HG03159 (cell line): ENCODE measurements at regions not wholly inside any gene's neighbourhood (a gene's known extent, or its start where the extent isn't known, plus 50 kb on each side); places are given as distances from the start of the nearest gene placed in this dataset.

Experiments
- ATAC-seq: cut with Tn5 transposase; IDR thresholded peaks from one replicate; pipeline ENCODE4 v1.9.1; 2021; ENCODE audit warnings: mild to moderate bottlenecking, moderate library complexity; ENCODE audit not compliant: unreplicated experiment

DNA sequence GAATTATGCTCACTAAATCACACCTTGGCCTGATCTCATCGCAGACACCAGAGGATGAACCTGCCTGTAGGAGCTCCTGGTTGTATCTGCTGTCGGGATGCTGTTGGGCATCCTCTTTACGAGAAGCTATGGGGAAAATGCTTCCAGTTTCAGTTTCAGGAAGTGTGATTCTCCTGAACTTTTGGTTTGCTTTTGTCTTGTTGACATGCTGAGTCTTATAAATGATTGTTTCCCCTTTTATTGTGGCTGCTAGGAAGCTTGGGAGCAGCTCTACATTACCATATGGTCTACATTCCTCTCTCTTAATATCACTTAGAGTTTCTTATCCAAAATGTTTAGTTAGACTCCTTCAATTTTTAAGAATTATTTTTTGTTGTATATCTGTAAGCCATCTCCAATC is 227.5 kb downstream of the MTX2 start:
- no peak for ATAC-seq

DNA sequence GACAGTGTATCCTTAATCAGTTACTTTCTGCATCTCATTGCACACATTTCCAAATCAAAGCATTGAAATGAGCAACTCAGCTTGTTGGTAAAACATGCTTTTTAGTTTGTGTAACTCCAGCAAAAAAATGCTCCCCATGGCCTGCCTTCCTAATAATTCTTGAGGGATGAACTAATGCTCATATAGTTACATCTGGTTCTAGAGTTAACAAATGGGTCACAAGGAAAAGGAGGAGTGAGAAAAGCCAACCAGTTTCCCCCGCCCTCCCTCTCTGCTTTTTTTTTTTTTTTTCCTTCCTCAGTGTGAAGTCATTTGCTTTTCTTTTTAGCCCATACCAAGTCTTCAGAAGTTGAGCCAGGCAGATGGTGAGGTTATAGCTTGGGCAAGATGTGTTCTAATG is 231.7 kb downstream of the MTX2 start:
- ATAC-seq: no peak

DNA sequence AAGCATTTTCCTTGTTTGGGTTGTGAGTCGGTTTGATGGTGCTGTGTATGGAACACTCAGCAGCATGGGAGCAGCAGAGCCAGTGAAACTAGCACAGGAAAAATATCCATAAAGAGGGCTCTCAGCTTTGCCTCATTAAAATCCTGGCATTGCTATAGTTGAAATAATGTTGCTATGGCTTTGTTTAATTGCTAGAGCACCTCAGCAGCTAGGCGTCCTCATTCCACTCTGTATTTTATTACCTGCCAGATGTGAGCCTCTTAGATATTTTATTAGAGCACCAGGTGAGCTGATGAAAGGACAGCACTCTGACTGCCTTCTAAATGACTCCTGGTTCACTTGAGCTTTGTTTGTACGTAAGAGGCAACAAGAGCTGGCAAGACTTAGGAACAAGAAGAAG is 232.4 kb downstream of the MTX2 start:
- no peak for ATAC-seq

DNA sequence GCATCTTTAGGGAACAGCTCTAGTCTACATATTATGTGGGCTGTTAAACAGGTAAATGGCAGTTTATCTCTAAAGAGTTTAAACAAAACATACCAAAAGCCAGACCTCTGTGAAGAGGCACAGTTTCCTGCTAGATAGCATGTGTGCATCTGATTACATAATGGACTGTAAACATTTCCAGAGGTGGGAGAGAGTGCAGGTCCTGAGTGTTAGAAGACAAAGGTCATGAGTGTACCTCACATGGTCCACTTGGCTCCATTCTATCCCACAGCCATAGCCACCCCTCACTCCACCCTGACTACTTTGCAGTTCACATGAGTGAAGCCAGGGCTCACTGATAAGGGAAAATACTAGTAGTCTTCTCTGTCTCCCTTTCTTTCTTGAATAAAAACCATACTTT is 233.4 kb downstream of the MTX2 start:
- ATAC-seq: no peak

DNA sequence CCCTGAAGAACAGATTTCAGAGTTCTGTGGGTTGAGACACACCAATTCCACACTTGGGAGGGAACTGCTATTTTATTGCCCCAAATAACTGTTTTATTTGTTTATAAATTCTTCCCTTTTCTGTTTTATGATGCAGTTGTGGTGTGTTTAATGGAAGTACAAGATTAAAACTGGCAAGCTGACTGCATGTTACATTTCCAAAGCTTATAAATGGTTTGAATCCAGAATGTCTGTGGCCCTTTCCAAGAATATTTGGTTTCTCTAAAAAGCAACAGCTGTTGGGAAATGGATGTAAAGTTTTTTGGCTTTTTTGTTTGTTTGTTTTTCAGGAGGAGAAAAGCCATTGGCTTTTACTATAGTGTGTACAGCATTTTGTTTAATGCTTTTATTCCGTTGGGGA is 234.5 kb downstream of the MTX2 start:
- no peak for ATAC-seq

DNA sequence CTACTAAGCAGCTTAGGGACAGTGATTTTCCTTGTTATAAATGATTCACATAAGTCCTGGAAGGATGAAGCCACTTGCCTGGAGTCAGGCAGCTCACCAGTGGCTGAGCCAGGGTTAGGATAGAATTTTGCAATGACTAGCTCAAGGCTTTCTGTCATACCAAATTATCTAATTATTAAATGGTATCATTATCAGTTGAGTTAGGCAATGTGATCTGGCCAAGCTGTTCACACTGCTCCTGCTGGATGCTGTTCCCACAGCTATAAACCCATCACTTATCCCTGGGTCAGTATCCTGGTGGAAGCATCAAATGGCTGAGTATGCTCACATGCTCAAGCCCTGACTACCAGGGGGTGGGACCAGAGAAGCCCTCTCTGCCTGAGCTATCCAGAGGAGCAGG is 235.2 kb downstream of the MTX2 start:
- ATAC-seq: no peak

DNA sequence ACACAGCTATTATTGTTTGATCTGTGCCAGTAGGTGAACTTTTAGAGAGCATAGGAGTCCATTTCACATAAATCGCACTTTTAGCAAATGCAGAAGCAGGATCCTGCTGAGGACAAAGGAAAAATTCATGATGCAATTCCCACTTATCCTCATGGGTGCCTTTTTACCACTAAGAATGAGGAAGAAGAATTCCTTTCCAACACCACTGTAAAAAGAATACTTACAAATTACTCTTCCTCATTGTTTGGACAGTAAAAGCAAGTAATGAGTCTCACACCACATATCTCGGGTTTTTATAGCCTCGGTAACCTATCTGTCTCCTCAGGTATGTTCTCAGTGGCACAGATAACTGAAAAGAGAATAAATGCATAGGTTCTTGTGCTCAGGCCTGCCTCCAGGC is 238.5 kb downstream of the MTX2 start:
- no peak for ATAC-seq

DNA sequence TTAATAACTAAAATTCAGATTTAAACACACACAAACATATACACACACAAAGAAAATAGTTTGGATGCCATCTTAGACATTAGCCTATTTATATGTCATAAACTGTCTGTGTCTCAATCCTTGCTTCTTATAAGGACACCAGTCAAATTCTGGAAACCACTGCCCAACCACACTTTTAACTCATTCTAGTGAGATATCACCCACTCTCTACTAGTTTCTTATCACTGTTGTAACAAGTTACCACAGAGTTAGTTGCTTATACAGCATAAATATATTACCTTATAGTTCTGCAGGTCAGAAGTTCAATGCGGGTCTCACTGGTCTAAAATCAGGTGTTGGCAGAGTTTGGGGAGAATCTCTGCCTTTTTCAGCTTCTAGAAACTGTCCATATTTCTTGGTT is 239.1 kb downstream of the MTX2 start:
- ATAC-seq: no peak

DNA sequence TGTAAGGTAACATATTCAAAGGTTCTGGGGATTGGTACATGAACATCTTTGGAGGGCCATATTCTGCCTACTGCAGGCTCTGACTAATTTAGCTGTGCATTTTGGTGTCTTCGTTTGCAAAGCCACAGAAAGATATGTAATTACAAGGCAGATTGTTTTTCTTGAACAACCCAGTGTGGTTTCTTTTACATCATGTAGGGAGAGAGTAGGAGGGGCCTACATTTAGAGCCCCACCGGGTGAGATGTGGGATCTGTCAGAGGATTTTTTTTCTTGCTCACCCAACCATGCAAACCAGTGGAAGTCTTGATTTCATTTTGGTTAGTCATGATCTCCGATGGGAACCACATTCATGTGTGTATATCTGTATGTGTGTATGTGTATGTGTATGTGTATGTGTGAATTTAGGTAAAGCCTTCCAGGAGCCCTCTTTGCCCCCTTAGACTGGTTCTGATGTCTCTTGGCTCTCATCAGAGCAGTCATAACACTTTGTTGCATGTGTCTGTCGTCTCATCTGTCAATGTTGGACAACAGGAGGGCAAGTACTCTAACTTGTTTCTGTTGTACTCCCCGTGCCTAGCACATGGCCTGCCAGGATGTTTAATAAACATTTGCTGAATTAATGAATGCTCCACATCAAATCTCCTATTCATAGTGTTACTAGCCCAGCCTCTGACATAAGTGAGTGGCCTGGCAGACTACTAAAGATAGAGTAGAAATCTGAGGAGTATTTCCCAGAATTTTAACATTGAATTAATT is 239.9 kb downstream of the MTX2 start:
- no peak for ATAC-seq

DNA sequence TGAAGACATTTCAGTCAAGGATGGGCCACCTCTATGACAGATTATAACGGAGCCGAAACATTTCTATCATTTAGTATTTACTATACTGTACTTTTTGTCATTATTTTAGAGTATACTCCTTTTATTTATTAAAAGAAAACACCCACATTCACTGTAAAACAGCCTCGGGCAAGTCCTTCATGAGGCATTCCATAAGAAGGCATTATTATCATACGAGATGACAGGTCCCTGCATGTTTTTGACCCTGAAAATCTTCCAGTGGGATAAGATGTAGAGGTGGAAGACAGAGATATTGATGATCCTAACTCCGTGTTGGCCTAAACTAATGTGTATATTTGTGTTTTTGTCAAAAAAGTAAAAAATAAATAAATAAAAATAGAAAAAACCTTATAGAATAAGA is 245.0 kb downstream of the MTX2 start:
- ATAC-seq: no peak

DNA sequence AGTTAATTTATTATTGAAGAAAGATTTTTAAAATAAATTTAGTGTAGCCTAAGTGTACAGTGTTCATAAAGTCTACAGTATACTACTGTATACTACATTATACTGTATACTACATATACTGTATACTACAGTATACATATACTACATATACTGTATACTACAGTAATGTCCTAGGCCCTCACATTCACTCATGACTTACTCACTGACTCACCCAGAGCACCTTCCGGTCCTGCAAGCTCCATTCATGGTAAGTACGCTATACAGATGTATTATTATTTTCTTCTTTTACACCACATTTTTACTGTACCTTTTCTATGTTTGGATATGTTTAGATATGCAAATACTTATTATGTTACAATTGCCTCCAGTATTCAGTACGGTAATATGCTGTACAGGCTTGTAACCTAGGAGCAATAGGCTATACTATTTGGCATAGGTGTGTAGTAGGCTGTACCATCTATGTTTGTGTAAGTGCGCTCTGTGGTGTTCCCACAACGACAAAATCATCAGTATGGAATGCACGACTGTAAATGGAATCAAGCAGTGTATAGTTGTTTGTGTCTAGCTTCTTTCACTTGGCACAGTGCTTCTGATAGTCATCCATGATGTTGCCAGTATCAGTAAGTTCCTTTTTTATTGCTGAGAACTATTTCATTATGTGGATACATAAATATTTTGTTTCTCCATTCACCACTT is 245.7 kb downstream of the MTX2 start:
- no peak for ATAC-seq

DNA sequence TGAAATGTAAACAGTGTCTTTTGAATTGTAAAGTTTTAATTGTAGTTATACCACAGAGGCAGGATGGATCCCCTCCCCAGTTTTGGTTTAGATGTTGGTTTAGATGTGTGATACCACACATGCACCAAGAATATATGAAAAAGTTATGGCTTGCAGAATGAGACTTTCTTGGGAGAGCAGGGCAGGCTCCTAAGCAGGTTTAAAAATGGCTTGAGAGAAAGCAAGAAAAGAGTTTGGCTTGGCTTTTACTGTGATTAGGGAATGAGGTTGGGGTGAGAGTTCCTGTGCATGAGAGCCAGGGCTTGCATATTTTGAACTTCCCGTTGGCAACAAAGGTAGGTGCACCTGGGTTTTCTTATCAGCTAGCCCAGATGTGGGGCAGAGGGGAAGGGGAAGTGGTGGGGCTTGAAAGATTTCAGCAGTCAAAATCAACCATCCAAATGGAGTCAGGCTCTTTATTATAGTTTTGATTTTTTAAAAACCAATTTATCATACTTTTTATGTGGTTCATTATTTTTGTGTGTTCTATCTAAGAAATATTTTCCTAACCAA is 246.9 kb downstream of the MTX2 start:
- ATAC-seq: no peak

DNA sequence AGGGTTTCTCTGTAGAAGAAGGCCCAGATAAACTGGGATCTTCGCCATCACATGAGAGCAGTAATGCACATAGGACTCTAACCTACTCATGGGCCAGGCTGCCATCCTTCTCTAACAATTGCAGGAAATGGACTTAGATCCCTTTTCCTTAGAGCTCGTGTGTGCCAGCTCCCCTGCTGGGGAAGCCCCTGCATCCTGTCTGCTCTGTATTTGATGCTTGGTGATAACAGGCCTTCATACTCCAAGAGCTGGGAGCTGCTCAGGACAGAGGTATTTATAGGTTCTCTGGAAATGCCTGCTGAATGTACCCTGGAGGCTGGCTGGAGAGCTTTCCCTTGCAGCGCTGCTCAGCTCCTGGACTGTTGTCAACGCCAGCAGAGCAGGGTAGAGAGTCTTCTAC is 249.6 kb downstream of the MTX2 start:
- ATAC-seq: no peak

DNA sequence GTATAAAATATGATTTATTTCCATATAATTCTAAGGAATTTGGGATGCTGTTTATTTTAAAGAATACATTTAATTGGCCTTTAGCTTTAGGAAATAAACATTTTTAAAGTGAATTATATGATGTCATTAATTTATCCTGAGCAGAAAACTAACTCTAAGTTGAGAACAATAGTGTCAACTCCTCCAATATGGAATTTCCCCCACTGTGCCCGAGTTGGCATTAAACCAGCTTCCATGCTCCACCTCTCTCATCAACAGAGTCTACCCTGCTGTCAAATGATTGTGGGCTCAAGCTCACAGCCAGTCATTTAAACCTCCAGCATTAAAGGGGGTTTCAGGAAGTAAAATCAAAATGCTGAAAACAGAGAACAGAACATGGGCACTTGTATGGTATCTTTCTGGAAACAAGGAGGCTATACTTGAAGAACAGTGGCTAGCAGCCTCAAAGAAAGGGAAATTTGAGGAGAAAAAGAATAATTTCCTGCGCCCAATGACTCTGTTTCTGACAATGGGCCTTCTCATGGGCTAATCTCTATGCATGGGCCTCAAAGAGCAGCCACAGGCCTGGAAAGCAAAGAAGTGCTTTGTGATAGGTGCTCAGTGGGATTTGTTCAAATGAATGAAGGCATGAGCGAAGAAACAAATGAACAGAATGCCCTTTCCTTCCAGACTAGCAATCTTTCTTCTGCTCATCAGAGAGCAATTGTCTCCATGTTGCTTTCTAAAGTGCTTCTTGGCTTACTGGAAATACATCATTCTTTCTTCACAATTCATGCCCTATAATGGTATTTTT is 252.8 kb downstream of the MTX2 start:
- no peak for ATAC-seq

DNA sequence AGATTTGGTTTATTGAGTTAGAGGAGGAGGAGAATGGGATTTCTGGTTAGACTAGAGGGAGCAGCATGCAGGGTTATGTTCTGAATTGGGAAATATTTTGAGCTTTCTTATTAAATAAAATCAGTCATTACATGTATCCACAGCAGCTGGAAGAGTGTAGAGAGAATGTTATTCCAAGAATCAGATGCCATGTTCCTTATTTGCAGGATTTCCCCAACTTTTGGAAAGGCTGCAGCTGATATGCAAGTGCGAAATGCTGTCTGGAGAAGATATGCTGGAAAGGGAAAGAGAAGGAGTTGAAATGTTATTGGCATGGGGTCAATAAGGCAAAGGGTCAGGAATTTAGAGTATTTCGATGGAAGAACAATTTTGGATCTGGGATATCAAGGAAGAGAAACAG is 255.8 kb downstream of the MTX2 start:
- ATAC-seq: no peak

DNA sequence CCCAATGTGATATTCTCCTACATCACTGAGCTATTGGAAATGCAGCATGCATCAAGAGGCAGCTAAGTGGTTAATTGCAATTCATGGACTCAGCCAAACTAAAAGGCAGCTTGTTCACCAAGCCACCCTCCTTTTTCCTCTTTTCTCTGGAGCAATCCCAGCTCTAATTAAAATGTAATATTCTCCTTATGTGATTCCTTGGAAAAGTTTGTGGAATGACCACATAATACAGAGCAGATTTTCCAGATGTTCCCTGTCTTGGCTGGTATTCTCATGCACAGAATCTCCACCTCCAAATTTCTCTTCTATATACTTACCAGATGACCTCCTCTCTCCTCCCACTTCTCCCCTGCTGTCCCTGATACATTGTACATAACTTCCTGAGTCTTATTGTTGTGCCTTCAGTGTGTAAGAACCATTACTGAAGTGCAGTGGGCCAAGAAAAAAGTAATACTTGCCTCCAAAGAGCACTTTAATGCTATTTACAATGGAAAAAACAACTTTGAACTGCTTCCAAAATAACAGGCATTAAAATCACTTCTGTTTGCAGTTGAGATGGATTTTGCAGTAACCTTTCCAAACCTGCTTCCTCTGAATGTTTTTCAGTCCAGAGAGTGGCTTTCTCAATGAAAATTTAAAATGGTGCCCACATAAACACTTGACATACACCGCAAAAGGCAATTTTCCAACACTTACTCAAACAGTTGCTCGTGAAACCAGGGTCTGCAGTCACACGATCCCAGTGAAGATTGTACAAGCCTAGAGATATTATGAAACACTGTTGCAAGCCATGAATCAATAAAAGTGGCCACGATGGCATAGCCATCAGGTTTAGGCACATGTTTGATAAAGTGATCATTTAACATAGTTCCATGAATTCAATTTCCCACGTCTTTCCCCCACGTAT is 258.0 kb downstream of the MTX2 start:
- ATAC-seq: no peak

DNA sequence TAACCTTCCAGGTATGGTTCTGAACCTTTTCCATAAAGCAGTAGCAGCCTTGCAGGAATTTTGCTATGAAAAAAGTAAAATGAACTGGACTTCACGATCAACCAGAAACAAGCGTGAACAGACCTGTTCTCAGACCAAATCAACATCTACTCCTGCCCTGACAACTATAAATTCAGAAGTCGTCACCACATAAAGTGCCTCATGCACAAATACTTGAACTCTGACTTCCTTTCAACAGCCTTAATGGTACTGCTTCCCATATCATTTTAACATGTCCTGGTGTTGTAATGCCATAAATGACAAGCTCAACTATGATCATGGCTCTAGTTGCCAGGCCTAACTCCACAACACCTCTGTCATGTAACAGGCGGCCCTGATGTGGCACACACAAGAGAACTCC is 262.4 kb downstream of the MTX2 start:
- ATAC-seq: no peak

DNA sequence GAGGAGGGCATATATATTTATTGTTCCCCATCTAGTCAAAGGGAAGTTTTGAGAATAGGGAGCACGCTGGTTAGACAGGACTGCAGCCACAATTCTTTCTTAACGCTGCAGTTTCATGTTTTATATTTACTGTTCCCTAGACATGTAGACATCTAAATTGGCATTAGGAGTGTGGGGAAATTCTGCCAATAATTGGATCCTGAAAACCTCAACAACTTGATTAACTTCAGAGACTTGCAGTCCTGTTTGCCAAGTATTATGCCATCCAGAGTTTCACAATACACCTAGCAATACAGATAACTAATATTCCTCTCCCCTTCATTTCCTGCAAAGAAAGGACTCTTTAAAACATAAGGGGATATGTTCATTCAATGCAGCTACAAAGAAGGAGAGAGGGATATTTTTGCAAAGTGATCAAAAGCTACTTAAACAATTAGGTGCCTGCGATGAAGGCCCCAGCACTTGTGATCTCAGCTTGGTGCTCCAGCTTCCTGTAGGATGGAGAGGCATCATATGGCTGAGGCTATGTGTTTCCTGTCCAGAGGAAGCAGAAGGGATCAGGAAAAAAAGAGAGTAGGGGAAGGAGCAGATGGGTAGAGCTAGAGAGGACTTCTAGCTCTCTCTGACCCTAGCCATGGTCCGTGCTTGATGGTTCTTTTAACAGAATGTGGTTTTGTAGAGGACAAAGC is 264.4 kb downstream of the MTX2 start:
- ATAC-seq: no peak

DNA sequence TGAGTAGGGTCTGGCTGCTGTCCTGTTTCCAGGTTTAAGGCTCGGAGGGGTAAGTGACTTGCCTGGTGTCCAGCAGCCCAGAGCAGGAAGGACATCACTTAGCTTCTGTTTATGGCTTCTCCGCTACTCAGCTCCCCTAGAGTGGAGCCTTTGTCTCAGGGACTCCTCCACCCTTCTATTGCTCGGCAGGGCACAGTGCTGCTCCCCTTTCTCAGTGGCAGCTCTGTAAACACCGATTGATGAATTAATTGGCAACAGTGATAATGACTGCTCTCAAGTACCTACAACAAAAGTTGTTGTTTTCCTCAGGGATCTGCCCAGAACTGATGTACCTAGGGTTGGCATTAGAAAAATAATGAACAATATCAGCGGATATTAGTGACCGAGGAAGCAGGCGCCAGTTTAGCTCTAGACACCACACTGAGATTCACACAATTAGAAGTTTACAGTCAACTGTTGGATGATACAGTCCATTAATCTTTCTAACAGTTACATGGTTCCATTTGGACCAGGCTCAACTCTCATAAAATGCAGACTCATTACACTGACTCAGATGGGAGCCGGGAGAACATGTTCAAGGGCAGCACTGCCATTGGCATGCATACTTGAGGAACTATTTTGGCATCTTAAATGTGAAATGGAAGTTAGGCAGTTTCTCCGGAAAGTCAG is 265.7 kb downstream of the MTX2 start:
- ATAC-seq: no peak
